Neural progenitor cell (in vitro differentiated cells): ENCODE measurements at regions not wholly inside any gene's neighbourhood (a gene's known extent, or its start where the extent isn't known, plus 50 kb on each side); places are given as distances from the start of the nearest gene placed in this dataset.

Experiments used
- DNase-seq: peaks from one replicate; pipeline ENCODE4 v3.0.0-alpha.2; 2016; ENCODE audit warnings: low spot score
- H2AFZ ChIP-seq: fragments of 200-600 bp; sonication (generic); replicated peaks from 2 replicates; pipeline ENCODE4 v1.6.1; 2016; ENCODE audit warnings: antibody characterized with exemption
- H3F3A ChIP-seq: fragments of 200-600 bp; sonication (generic); 2 replicates; pipeline ENCODE4 v1.6.1; 2016; ENCODE audit warnings: antibody characterized with exemption, low read depth
- H3K27ac ChIP-seq: fragments of 200-600 bp; sonication (generic); 2 replicates; pipeline ENCODE4 v1.5.1; 2016; ENCODE audit warnings: mild to moderate bottlenecking
- H3K27me3 ChIP-seq: fragments of 200-600 bp; sonication (generic); 2 replicates; pipeline ENCODE4 v1.6.1; 2016; ENCODE audit warnings: mild to moderate bottlenecking, moderate library complexity
- H3K36me3 ChIP-seq: fragments of 200-600 bp; sonication (generic); 2 replicates; pipeline ENCODE4 v1.5.1; 2016
- H3K4me1 ChIP-seq: fragments of 200-600 bp; sonication (generic); 2 replicates; pipeline ENCODE4 v1.6.1; 2016; ENCODE audit warnings: mixed run types
- H3K4me2 ChIP-seq: fragments of 200-600 bp; sonication (generic); 2 replicates; pipeline ENCODE4 v1.6.1; 2016
- H3K4me3 ChIP-seq: fragments of 200-600 bp; sonication (generic); 2 replicates; pipeline ENCODE4 v1.5.1; 2016
- H3K79me2 ChIP-seq: fragments of 200-600 bp; sonication (generic); 2 replicates; pipeline ENCODE4 v1.6.1; 2016; ENCODE audit warnings: low read depth
- H3K9ac ChIP-seq: fragments of 200-600 bp; sonication (generic); 2 replicates; pipeline ENCODE4 v1.6.1; 2016
- H3K9me3 ChIP-seq: fragments of 200-600 bp; sonication (generic); 2 replicates; pipeline ENCODE4 v1.5.1; 2016; ENCODE audit warnings: low read depth
- H4K20me1 ChIP-seq: fragments of 200-600 bp; sonication (generic); 2 replicates; pipeline ENCODE4 v1.6.1; 2016; ENCODE audit warnings: low read depth
- H3K27ac Mint-ChIP-seq: 3 replicates; pipeline ENCODE4 v1.8.0; 2021; ENCODE audit warnings: mixed read lengths
- H3K27me3 Mint-ChIP-seq: 2 replicates; pipeline ENCODE4 v1.8.0; 2022; ENCODE audit warnings: low read depth, mild to moderate bottlenecking, inconsistent platforms, moderate library complexity, mixed read lengths; ENCODE audit not compliant: insufficient read depth
- H3K36me3 Mint-ChIP-seq: 3 replicates; pipeline ENCODE4 v1.8.0; 2021; ENCODE audit warnings: mixed read lengths
- H3K4me1 Mint-ChIP-seq: 3 replicates; pipeline ENCODE4 v1.8.0; 2021; ENCODE audit warnings: mixed read lengths
- H3K4me3 Mint-ChIP-seq: 3 replicates; pipeline ENCODE4 v1.8.0; 2021; ENCODE audit warnings: mild to moderate bottlenecking, moderate library complexity, mixed read lengths
- H3K9me3 Mint-ChIP-seq: 3 replicates; pipeline ENCODE4 v1.8.0; 2020; ENCODE audit warnings: mixed read lengths
- CTCF ChIP-seq: fragments of 200-600 bp; sonication (generic); IDR thresholded peaks from 2 replicates; pipeline ENCODE4 v1.5.1; 2017; ENCODE audit warnings: antibody characterized with exemption, mild to moderate bottlenecking
- EZH2 ChIP-seq: fragments of 200-600 bp; sonication (generic); IDR thresholded peaks from 2 replicates; pipeline ENCODE4 v1.6.1; 2017; ENCODE audit warnings: antibody characterized with exemption, mild to moderate bottlenecking, moderate library complexity
- EZH2phosphoT487 ChIP-seq: fragments of 200-600 bp; sonication (generic); IDR thresholded peaks from 2 replicates; pipeline ENCODE4 v1.6.1; 2017; ENCODE audit warnings: antibody characterized with exemption

- H3K9ac ChIP-seq: no peak overlapping the region
- no peaks in the 10 kb centered on the region for H4K20me1 ChIP-seq
- no peak overlapping the region for H3K27ac ChIP-seq
- peaks cover 18% of the 10 kb centered on the region for H3K4me1 Mint-ChIP-seq
- H3K27ac Mint-ChIP-seq: no peak overlapping the region
- H3F3A ChIP-seq: peaks cover 8% of the 10 kb centered on the region
- H3K9me3 Mint-ChIP-seq: peaks cover 15% of the 10 kb centered on the region
- H3K4me1 ChIP-seq: no peaks in the 10 kb centered on the region
- no peak overlapping the region for H3K4me3 ChIP-seq
- H3K36me3 Mint-ChIP-seq: no peaks in the 10 kb centered on the region
- H3K27me3 ChIP-seq: no peaks in the 10 kb centered on the region
- TF ChIP-seq CTCF (no peak), EZH2 (no peak), EZH2phosphoT487 (no peak)
- H3K79me2 ChIP-seq: no peaks in the 10 kb centered on the region
- H3K4me2 ChIP-seq: no peak overlapping the region
- DNase-seq: no peak
- no peaks in the 10 kb centered on the region for H3K36me3 ChIP-seq
- peaks cover 10% of the 10 kb centered on the region for H3K27me3 Mint-ChIP-seq
- H2AFZ ChIP-seq: no peak overlapping the region
- H3K4me3 Mint-ChIP-seq: no peak overlapping the region
- H3K9me3 ChIP-seq: no peaks in the 10 kb centered on the region
These were observed 112.5 kb downstream of the HAPSTR1 start for GRCh38 chr16:9203956-9204355.

GRCh38 chr16:9205661-9206060, 114.2 kb downstream of the HAPSTR1 start:
- Histone ChIP-seq H3K4me1 (no peaks in the 10 kb centered on the region), H3K9me3 (no peaks in the 10 kb centered on the region), H3K4me3 (no peak overlapping the region), H3K27ac (no peak overlapping the region), H3K27me3 (no peaks in the 10 kb centered on the region), H2AFZ (no peak overlapping the region), H3F3A (peaks cover 2% of the 10 kb centered on the region), H3K79me2 (no peaks in the 10 kb centered on the region), H4K20me1 (no peaks in the 10 kb centered on the region), H3K9ac (no peak overlapping the region), H3K4me2 (no peak overlapping the region), H3K36me3 (no peaks in the 10 kb centered on the region)
- Mint-ChIP-seq H3K27me3 (peaks cover 10% of the 10 kb centered on the region), H3K9me3 (peaks cover 15% of the 10 kb centered on the region), H3K4me1 (peaks cover 22% of the 10 kb centered on the region), H3K27ac (peak overlapping the region; percentile 36), H3K4me3 (no peak overlapping the region), H3K36me3 (no peaks in the 10 kb centered on the region)
- no peak for DNase-seq
- TF ChIP-seq CTCF (no peak), EZH2phosphoT487 (no peak), EZH2 (no peak)

GRCh38 chr16:9206156-9206555, 114.7 kb downstream of the HAPSTR1 start:
- H3K27me3 Mint-ChIP-seq: peaks cover 10% of the 10 kb centered on the region
- TF ChIP-seq CTCF (no peak), EZH2 (no peak), EZH2phosphoT487 (no peak)
- no peaks in the 10 kb centered on the region for H3K36me3 Mint-ChIP-seq
- no peak overlapping the region for H3K4me2 ChIP-seq
- DNase-seq: no peak
- no peak overlapping the region for H2AFZ ChIP-seq
- H3K4me3 ChIP-seq: no peak overlapping the region
- H3K36me3 ChIP-seq: no peaks in the 10 kb centered on the region
- H3K4me1 Mint-ChIP-seq: peaks cover 22% of the 10 kb centered on the region
- H3K27ac ChIP-seq: no peak overlapping the region
- no peak overlapping the region for H3K9ac ChIP-seq
- peak overlapping the region; percentile 36 for H3K27ac Mint-ChIP-seq
- H3K4me1 ChIP-seq: no peaks in the 10 kb centered on the region
- no peaks in the 10 kb centered on the region for H3K9me3 ChIP-seq
- H3K9me3 Mint-ChIP-seq: peaks cover 13% of the 10 kb centered on the region
- H4K20me1 ChIP-seq: no peaks in the 10 kb centered on the region
- H3K4me3 Mint-ChIP-seq: no peak overlapping the region
- no peaks in the 10 kb centered on the region for H3K27me3 ChIP-seq
- no peaks in the 10 kb centered on the region for H3K79me2 ChIP-seq
- H3F3A ChIP-seq: no peaks in the 10 kb centered on the region

GRCh38 chr16:9212621-9213020, 121.2 kb downstream of the HAPSTR1 start:
- no peak overlapping the region for H3K9ac ChIP-seq
- H2AFZ ChIP-seq: no peak overlapping the region
- no peaks in the 10 kb centered on the region for H3K9me3 ChIP-seq
- no peak for DNase-seq
- TF ChIP-seq EZH2 (no peak), EZH2phosphoT487 (no peak), CTCF (no peak)
- H3K4me2 ChIP-seq: no peak overlapping the region
- no peak overlapping the region for H3K27ac ChIP-seq
- Mint-ChIP-seq H3K27ac (peak overlapping the region; percentile 5), H3K27me3 (peaks cover 15% of the 10 kb centered on the region), H3K4me1 (peaks cover 9% of the 10 kb centered on the region), H3K4me3 (no peak overlapping the region), H3K9me3 (no peaks in the 10 kb centered on the region), H3K36me3 (no peaks in the 10 kb centered on the region)
- H3K4me3 ChIP-seq: no peak overlapping the region
- no peaks in the 10 kb centered on the region for H3K79me2 ChIP-seq
- no peaks in the 10 kb centered on the region for H3K36me3 ChIP-seq
- no peaks in the 10 kb centered on the region for H4K20me1 ChIP-seq
- no peaks in the 10 kb centered on the region for H3K4me1 ChIP-seq
- no peaks in the 10 kb centered on the region for H3F3A ChIP-seq
- no peaks in the 10 kb centered on the region for H3K27me3 ChIP-seq
